ENCODE measurements at regions not wholly inside any gene's neighbourhood (a gene's known extent, or its start where the extent isn't known, plus 50 kb on each side); places are given as distances from the start of the nearest gene placed in this dataset.
"Not testable (repeated sequence)": the region's sequence is repeated elsewhere in the genome, so short reads cannot be mapped to it uniquely, and the experiment has no call there.

DNA sequence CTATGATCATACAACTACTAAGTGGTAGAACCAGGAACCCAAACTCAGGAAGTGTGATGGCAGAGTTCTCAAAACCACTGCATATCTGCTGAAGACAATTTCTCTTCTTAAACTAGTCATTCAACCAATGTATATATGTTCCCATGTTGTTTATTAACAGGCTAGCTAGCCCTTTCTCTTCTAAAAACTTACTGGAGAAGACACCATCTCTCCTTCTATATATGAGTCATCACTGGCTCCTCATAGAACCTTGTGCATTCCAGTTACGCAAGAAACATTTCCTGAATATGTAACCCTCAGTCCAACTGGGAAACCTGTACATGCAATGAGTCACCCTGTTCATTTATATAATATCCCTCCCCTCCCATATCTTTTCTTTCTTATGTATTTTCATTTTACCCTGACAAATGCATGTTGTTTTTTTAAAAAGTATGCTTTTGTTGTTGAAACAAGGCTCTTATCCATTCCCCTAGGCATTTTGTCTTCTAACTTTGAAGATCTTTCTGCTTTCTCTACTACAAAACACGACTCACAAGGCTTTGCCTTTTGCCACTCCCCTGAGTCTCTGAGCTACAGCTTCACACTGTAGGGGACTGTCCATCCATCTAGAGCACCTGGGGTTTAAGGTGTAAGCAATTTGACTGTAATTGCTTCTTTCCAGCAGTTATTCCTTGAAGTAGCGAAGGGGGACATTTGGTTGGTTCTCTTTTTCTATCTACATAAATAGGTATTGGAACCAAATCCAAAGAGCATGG, 119.5 kb downstream of the ANXA1 start:
- H3K4me1 Mint-ChIP-seq (ENCODE audit: low read depth): no peaks in the 10 kb centered on the region
- H3K9me3 Mint-ChIP-seq (ENCODE audit: low read depth): no peaks in the 10 kb centered on the region
- no peak overlapping the region for H3K27ac Mint-ChIP-seq
- H3K27me3 Mint-ChIP-seq: peaks cover 3% of the 10 kb centered on the region
- H3K4me3 Mint-ChIP-seq: no peak overlapping the region
- no peaks in the 10 kb centered on the region for H3K36me3 Mint-ChIP-seq

- Mint-ChIP-seq H3K27me3 (peaks cover 4% of the 10 kb centered on the region), H3K36me3 (no peaks in the 10 kb centered on the region), H3K4me3 (no peak overlapping the region), H3K4me1 (ENCODE audit: low read depth) (no peaks in the 10 kb centered on the region), H3K27ac (no peak overlapping the region), H3K9me3 (ENCODE audit: low read depth) (no peaks in the 10 kb centered on the region)
Measured at GRCh38 chr9:73280113-73280512, 128.4 kb downstream of the ANXA1 start.

DNA sequence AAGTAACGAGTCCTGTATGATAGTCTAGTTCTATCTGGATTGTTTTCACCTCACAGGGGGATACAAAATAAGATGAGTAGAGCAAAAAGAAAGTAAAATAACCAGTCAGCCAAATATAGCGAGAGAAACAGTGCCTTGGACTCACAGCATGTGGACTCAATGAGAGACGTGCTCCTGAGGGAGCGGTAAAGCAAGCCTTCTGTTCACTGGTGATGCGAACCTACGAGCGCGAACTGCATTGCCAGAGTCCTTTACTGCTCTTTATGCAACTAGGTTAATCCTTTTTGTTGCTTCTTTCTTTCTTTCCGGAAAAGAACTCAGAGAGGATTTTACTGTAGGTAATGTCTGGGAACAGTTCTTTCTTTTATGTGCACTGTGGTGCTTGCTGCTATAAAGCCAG, 132.7 kb downstream of the ANXA1 start:
- Mint-ChIP-seq H3K36me3 (no peaks in the 10 kb centered on the region), H3K27me3 (peaks cover 4% of the 10 kb centered on the region), H3K27ac (no peak overlapping the region), H3K4me1 (ENCODE audit: low read depth) (no peaks in the 10 kb centered on the region), H3K4me3 (no peak overlapping the region), H3K9me3 (ENCODE audit: low read depth) (no peaks in the 10 kb centered on the region)

DNA sequence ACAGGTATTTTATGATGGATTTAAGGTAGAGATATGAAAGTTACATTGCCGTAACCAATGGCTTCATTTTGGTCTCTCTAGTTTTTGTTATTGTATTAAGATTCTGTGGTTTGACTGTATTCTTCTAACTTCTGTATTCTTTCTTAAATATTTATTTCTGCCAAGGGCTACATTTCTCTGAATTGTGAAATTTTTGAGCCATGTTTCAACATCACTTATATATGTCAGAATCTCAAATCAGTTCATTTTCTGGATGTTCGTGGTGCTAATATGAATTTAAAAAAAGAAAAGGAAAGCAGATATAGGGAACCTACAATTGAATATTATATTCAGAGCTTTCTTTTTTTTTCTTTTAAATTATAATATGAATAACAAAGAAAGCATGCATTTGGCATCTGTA, 142.7 kb downstream of the ANXA1 start:
- Mint-ChIP-seq H3K4me1 (ENCODE audit: low read depth) (no peaks in the 10 kb centered on the region), H3K36me3 (no peaks in the 10 kb centered on the region), H3K9me3 (ENCODE audit: low read depth) (peaks cover 11% of the 10 kb centered on the region), H3K4me3 (no peak overlapping the region), H3K27me3 (peaks cover 6% of the 10 kb centered on the region), H3K27ac (no peak overlapping the region)

DNA sequence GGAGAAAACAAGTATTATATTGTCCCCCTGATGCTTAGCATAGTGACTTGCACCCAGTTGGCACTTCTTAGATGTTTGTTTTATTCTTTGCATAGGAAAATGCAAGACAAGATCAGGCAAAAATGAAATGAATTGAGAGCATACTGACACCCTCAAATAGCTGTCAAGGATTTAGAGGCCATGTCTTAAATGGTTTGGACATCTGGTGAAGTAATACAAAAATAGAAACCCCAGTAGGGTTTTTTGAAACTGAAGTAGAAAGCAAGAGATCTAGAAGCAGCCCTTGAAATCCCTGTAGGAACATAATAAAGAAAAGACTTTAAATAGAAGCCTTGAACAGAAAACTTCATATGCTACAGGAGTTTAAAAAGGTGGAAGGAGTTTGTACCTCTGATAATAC, 174.3 kb downstream of the ANXA1 start:
- Mint-ChIP-seq H3K27ac (no peak overlapping the region), H3K4me3 (no peak overlapping the region), H3K36me3 (no peaks in the 10 kb centered on the region), H3K9me3 (ENCODE audit: low read depth) (peaks cover 3% of the 10 kb centered on the region), H3K27me3 (no peaks in the 10 kb centered on the region), H3K4me1 (ENCODE audit: low read depth) (no peaks in the 10 kb centered on the region)

GRCh38 chr9:73327149-73327548, 175.5 kb downstream of the ANXA1 start:
- no peak overlapping the region for H3K4me3 Mint-ChIP-seq
- no peaks in the 10 kb centered on the region for H3K4me1 Mint-ChIP-seq (ENCODE audit: low read depth)
- no peak overlapping the region for H3K27ac Mint-ChIP-seq
- no peaks in the 10 kb centered on the region for H3K36me3 Mint-ChIP-seq
- no peaks in the 10 kb centered on the region for H3K27me3 Mint-ChIP-seq
- peaks cover 3% of the 10 kb centered on the region for H3K9me3 Mint-ChIP-seq (ENCODE audit: low read depth)

DNA sequence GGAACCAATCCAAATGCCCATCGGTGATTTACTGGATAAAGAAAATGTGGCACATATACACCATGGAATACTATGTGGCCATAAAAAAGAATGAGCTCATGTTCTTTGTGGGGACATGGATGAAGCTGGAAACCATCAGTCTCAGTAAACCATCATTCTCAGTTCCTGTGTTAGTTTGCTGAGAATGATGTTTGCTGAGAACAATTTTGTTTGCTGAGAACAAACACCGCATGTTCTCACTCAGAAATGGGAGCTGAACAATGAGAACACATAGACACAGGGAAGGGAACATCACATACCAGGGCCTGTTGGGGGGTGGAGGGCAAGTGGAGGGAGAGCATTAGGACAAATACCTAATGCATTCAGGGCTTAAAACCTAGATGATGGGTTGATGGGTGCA, 185.5 kb downstream of the ANXA1 start:
- not testable (repeated sequence) for H3K27ac Mint-ChIP-seq; H3K4me1 Mint-ChIP-seq (ENCODE audit: low read depth); H3K36me3 Mint-ChIP-seq; H3K4me3 Mint-ChIP-seq; H3K27me3 Mint-ChIP-seq; H3K9me3 Mint-ChIP-seq (ENCODE audit: low read depth)

DNA sequence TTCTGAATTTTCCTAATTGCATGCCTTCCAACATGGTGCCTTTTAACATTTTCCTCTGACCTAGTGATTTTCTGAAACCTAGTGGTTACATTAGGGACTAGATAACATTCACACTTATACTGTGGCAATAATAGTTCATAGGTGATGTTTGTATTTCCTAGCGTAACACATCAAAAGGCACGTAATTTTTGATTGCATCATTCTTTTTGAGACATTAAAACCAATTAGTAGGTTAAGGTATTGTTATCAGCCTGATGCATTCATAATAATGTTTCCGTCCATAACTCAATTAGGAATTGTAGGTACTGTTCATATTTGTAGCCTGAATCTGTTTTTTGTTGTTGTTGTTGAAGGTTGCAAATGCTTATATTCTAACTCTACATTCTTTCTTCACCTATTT, 192.4 kb downstream of the ANXA1 start:
- Mint-ChIP-seq H3K27me3 (no peaks in the 10 kb centered on the region), H3K4me1 (ENCODE audit: low read depth) (no peaks in the 10 kb centered on the region), H3K9me3 (ENCODE audit: low read depth) (no peaks in the 10 kb centered on the region)

GRCh38 chr9:73347123-73347522, 195.5 kb downstream of the ANXA1 start:
- H3K27ac Mint-ChIP-seq: no peak overlapping the region
- H3K4me3 Mint-ChIP-seq: no peak overlapping the region
- peaks cover 1% of the 10 kb centered on the region for H3K27me3 Mint-ChIP-seq
- H3K36me3 Mint-ChIP-seq: no peaks in the 10 kb centered on the region
- H3K4me1 Mint-ChIP-seq (ENCODE audit: low read depth): no peaks in the 10 kb centered on the region
- H3K9me3 Mint-ChIP-seq (ENCODE audit: low read depth): no peaks in the 10 kb centered on the region

More for the DNA sequence above, 192.4 kb downstream of the ANXA1 start:
- Mint-ChIP-seq H3K36me3 (no peaks in the 10 kb centered on the region), H3K4me3 (no peak overlapping the region), H3K27ac (no peak overlapping the region)

DNA sequence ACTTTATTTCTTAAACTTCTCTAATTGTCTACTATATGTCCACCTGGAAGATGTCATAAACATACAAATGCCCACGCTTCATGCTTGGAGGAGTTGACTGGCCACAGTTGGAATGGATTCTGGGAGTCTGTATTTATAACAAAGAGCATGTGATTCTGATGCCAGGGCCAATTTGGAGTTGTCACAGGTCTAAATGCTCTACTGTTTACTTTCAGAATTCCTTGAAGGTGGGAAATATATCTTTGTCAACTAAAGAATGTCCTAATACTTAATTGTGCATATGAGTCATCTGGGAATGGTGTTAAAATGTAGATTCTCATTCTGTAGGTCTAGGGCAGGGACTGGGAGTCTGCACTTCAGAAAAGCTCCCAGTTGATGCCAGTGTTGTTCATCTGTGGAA, 196.1 kb downstream of the ANXA1 start:
- Mint-ChIP-seq H3K27ac (no peak overlapping the region), H3K4me1 (ENCODE audit: low read depth) (no peaks in the 10 kb centered on the region), H3K9me3 (ENCODE audit: low read depth) (no peaks in the 10 kb centered on the region), H3K27me3 (peaks cover 1% of the 10 kb centered on the region), H3K4me3 (no peak overlapping the region), H3K36me3 (no peaks in the 10 kb centered on the region)

DNA sequence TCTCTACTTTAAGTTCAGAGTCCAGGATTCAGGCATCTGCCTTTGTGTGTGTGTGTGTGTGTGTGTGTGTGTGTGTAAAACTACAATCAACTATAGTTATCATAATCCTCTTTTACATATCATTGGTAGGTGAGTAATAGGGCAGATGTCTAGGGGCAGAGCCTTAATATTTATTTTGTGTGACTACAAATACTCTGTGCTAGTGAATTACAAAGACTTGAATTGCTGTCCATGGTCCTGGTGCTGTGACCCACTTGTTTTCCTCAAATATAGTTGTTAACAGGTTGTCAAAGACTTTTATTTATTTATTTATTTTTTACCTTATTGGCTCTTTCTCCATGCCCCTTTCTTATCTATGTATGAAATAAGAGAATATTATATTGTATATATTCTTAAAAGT, 196.8 kb downstream of the ANXA1 start:
- Mint-ChIP-seq H3K4me3 (no peak overlapping the region), H3K27me3 (peaks cover 1% of the 10 kb centered on the region), H3K9me3 (ENCODE audit: low read depth) (no peaks in the 10 kb centered on the region), H3K4me1 (ENCODE audit: low read depth) (no peaks in the 10 kb centered on the region), H3K36me3 (no peaks in the 10 kb centered on the region), H3K27ac (no peak overlapping the region)

DNA sequence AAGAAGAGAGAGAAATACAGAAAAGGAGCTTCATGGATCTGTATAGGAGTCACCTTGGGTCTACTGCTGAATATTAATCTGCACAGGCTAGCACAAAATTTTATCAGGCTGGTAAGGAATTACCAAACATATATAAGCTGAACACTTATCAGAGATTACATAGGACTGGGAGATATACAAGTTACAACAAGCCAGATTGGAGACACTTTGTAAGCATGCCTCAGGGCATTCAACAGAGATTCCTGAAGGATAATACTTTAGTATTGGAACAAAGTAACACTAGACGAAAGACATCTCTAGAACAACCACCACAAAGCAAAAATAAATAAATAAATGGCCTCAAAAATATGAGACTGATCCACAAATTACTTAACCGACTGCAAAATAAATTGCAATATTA, 197.8 kb downstream of the ANXA1 start:
- H3K36me3 Mint-ChIP-seq: no peaks in the 10 kb centered on the region

DNA sequence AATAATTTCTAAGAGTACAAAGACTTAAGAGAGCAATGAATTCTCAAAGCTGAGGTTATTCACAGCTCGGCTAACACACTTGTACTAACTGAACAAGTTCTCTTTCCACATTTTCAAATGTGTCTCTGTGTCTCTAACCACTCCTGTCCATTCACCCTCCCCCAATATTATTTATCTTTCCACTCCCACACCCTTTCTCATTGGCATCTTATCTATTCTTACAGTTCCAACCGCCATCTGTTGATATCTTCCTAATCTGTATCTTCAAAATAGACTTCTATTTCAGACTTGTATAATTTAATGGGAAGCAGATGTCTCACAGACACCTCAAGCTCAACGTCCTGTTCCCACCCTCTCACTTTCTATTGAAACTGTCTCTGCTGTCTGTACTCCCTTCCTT, 205.9 kb downstream of the ANXA1 start:
- no peak overlapping the region for H3K4me3 Mint-ChIP-seq
- H3K36me3 Mint-ChIP-seq: no peaks in the 10 kb centered on the region
- H3K27me3 Mint-ChIP-seq: no peaks in the 10 kb centered on the region
- no peaks in the 10 kb centered on the region for H3K4me1 Mint-ChIP-seq (ENCODE audit: low read depth)
- no peaks in the 10 kb centered on the region for H3K9me3 Mint-ChIP-seq (ENCODE audit: low read depth)
- H3K27ac Mint-ChIP-seq: no peak overlapping the region

More for the DNA sequence above, 197.8 kb downstream of the ANXA1 start:
- H3K4me3 Mint-ChIP-seq: no peak overlapping the region
- H3K27ac Mint-ChIP-seq: no peak overlapping the region
- no peaks in the 10 kb centered on the region for H3K9me3 Mint-ChIP-seq (ENCODE audit: low read depth)
- no peaks in the 10 kb centered on the region for H3K4me1 Mint-ChIP-seq (ENCODE audit: low read depth)
- H3K27me3 Mint-ChIP-seq: peaks cover 1% of the 10 kb centered on the region

DNA sequence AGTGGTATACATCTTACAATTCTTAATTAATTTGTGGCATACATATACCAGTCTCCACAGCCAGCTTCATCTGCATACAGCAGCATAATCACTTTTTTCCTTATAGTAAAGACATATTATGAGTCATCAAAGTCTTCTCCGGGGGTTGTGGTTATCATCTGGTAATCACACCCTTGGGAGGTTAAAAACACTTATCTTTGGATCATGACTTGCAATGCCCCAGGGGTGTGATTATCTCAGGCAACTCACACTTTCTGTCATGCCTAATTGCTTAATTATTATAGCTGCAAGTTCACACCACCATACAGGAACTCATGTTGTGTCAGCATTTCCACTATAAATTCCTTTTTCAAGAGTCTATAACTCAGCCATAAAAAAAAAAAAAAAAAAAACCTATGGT, 218.4 kb downstream of the ANXA1 start:
- H3K4me3 Mint-ChIP-seq: no peak overlapping the region
- no peaks in the 10 kb centered on the region for H3K27me3 Mint-ChIP-seq
- peaks cover 8% of the 10 kb centered on the region for H3K9me3 Mint-ChIP-seq (ENCODE audit: low read depth)
- H3K27ac Mint-ChIP-seq: no peak overlapping the region
- no peaks in the 10 kb centered on the region for H3K36me3 Mint-ChIP-seq
- no peaks in the 10 kb centered on the region for H3K4me1 Mint-ChIP-seq (ENCODE audit: low read depth)

GRCh38 chr9:73371801-73372200, 220.1 kb downstream of the ANXA1 start:
- no peaks in the 10 kb centered on the region for H3K36me3 Mint-ChIP-seq
- peaks cover 8% of the 10 kb centered on the region for H3K9me3 Mint-ChIP-seq (ENCODE audit: low read depth)
- no peaks in the 10 kb centered on the region for H3K27me3 Mint-ChIP-seq
- no peaks in the 10 kb centered on the region for H3K4me1 Mint-ChIP-seq (ENCODE audit: low read depth)
- no peak overlapping the region for H3K27ac Mint-ChIP-seq
- H3K4me3 Mint-ChIP-seq: no peak overlapping the region

DNA sequence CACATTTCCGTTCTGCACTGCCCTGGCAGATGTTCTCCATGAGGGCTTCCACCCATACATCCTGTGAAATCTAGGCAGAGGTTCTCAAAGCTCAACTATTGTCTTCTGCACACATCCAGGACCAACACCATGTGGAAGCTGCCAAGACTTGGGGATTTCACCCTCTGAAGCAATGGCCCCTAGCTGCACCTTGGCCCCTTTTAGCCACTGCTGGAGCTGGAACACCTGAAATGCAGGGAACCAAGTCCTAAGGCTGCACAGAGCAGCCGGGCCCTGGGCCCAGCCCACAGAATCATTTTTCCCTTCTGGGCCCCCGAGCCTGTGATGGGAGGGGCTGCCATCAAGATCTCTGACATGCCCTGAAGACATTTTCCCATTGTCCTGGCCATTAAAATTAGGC, 228.7 kb downstream of the ANXA1 start:
- Mint-ChIP-seq H3K9me3 (ENCODE audit: low read depth) (no peaks in the 10 kb centered on the region), H3K27ac (no peak overlapping the region), H3K36me3 (no peaks in the 10 kb centered on the region), H3K4me3 (no peak overlapping the region), H3K4me1 (ENCODE audit: low read depth) (no peaks in the 10 kb centered on the region), H3K27me3 (no peaks in the 10 kb centered on the region)

Measured in activated naive CD8-positive, alpha-beta T cell (primary cell).